ENCODE measurements at regions not wholly inside any gene's neighbourhood (a gene's known extent, or its start where the extent isn't known, plus 50 kb on each side); places are given as distances from the start of the nearest gene placed in this dataset.

DNA sequence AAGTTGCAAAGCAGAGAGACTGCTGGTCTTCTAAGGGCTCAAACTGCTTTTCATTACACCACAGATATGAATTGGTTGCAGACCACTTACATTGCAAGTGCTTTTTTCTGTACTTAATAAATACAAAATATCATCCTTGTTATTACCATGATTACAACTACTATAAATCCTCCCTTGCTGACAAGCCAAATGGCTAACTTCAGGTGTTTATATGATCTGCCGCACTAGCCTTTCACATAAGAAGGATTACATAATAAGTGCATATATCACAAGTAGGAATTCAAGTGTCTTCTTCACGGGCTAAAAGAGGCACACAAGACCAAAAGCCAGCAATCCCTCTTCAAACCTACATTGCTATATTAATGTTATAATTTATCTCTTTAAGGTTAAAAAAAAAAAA, 373.0 kb downstream of the ZEB2 start:
- DNase-seq (ENCODE audit: low read depth) = no peak
- no peak overlapping the region for H3K4me3 ChIP-seq (replicated peaks; ENCODE audit: low read depth, low read length)
- TF ChIP-seq, protein P1, sequence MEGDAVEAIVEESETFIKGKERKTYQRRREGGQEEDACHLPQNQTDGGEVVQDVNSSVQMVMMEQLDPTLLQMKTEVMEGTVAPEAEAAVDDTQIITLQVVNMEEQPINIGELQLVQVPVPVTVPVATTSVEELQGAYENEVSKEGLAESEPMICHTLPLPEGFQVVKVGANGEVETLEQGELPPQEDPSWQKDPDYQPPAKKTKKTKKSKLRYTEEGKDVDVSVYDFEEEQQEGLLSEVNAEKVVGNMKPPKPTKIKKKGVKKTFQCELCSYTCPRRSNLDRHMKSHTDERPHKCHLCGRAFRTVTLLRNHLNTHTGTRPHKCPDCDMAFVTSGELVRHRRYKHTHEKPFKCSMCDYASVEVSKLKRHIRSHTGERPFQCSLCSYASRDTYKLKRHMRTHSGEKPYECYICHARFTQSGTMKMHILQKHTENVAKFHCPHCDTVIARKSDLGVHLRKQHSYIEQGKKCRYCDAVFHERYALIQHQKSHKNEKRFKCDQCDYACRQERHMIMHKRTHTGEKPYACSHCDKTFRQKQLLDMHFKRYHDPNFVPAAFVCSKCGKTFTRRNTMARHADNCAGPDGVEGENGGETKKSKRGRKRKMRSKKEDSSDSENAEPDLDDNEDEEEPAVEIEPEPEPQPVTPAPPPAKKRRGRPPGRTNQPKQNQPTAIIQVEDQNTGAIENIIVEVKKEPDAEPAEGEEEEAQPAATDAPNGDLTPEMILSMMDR (IDR thresholded peaks at IDR 0.05; ENCODE audit: low read length, missing control alignments) = no peak

DNA sequence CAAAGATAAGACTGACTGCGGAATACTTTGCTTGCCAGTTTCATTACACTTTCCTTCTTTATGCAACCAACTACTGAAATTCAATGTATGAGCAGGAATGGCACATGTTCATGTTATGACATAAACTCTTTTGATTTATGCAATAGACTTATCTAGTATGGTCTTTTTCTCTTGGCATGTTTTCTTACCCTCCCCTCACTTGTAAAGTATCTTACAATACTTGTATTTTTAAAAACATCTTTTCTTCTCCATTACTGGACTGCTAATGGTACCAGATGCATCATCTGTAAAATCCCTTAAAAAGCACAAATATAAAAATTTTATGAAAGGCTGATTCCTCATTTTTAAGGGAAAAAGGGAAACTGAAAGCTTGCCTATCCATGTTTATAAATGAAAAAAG, 373.8 kb downstream of the ZEB2 start:
- peak; percentile 38 for DNase-seq (ENCODE audit: low read depth)
- TF ChIP-seq, protein P1 (IDR thresholded peaks at IDR 0.05; ENCODE audit: low read length, missing control alignments) = no peak
- no peak overlapping the region for H3K4me3 ChIP-seq (replicated peaks; ENCODE audit: low read depth, low read length)

DNA sequence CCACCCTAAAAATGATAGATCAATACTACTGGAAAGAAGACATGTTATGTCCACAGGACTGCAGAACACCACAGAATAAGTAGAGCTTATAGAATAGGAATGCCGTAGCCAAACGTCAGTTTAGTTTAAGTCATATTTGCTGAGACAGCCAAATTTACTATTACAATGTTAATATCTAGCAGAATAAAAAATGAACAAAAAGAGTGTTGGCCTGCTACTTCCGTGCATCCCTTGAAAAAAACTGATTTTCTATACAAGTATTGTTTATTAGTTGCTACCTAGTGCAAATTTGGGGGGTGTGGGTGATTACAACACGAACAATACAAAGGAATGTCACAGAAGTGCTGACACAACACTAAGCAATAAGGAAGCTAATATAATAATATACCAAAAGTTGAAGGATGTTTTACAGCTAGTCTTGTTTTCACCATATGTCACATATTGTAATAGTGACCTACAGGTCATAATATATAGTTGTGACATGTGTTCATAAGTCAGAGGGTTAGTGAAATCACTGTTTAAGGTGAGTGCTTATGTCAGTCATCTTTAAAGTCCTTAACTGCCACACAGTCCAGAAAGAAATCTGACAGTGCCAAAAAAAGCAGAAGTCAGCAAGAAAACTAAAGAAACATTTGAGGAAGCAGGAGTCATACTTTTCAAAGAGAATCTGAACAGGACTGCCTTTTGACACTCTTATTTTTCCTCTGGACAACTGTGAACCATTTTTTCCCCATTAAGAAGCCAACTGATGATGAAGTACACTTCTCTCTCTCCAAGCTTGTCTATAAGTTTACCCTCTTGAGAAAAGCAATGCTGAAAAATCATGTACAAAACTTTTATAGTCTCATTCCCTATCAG, 376.4 kb downstream of the ZEB2 start:
- no peak overlapping the region for H3K4me3 ChIP-seq (replicated peaks; ENCODE audit: low read depth, low read length)
- DNase-seq (ENCODE audit: low read depth) = no peak
- TF ChIP-seq, protein P1 (IDR thresholded peaks at IDR 0.05; ENCODE audit: low read length, missing control alignments) = no peak

DNA sequence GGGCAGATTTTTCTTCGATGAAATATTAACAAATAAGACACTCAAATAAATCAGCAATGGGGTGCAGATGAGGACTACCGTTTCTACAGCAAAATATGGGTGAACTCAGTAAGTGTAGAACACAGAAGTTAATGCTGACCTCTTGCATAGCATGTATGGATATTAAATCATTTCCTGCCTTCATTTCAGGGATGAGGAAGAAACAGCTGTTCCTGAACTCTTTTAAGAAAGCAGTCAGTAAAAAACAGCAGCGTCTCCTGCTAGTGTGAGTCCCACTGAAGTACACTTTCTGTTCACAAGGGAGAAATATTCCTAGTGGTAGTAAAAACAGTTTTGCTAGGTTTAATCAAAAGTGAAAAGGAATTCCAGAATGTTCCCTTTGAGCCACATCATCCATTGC, 379.0 kb downstream of the ZEB2 start:
- TF ChIP-seq, protein P1 (IDR thresholded peaks at IDR 0.05; ENCODE audit: low read length, missing control alignments) = no peak
- no peak overlapping the region for H3K4me3 ChIP-seq (replicated peaks; ENCODE audit: low read depth, low read length)
- DNase-seq (ENCODE audit: low read depth) = peak; percentile 39

DNA sequence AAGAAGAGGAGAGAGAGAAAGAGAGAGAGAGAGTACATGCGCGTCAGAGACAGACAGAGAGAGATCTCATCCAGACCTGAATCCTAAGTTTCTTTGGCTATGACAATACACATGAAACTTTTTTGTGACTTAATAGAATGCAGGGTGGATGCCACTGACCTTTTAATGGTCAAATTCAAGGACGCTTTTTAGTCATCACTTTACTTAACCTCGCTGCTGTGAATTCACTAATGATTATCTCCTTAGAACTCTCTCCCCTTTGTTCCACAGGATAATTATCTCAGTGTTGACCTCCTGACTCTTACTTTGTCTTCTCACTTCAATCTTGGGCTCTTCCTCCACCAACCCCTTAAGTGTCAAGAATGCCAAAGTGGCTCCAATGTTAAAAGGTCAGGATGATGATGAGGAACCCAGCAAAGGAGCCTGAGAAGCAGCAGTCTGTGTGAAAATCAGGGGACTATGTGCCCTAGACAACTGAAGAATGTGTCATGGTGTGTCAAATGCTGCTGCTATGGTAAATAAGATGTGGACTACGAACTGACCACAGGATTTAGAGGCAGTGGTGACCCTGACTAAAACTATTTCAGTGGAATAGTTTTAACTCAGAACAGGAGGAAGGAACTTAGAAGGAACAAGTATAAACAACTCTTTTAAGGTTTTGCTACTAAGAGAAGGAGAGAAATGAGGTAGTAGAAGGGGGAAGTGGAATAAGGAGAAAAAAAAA, 382.1 kb downstream of the ZEB2 start:
- DNase-seq (ENCODE audit: low read depth) = no peak
- no peak overlapping the region for H3K4me3 ChIP-seq (replicated peaks; ENCODE audit: low read depth, low read length)
- TF ChIP-seq, protein P1 (IDR thresholded peaks at IDR 0.05; ENCODE audit: low read length, missing control alignments) = no peak

DNA sequence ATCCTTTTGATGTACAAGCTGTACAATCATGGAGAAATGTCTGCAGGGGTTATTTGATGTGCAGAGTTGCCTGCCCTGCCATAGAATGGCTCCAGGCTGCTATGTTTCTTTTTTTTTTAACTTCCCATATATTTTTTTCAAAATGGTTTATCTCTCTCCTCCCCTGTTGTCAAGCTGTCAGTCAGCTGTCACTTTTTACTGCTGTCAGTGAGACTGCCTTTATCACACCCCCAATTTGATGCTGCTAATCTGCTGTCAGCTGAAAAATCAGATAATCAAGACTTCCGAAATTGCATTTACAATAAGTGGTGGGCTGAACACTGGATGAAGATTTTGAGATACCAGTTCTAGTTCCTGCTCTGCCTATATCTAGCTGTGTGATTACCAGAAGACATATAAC, 382.6 kb downstream of the ZEB2 start:
- H3K4me3 ChIP-seq (replicated peaks; ENCODE audit: low read depth, low read length) = no peak overlapping the region
- TF ChIP-seq, protein P1 (IDR thresholded peaks at IDR 0.05; ENCODE audit: low read length, missing control alignments) = no peak
- DNase-seq (ENCODE audit: low read depth) = no peak

All from fibroblast of pulmonary artery (primary cell).